Panc1 (cell line): ENCODE measurements at regions not wholly inside any gene's neighbourhood (a gene's known extent, or its start where the extent isn't known, plus 50 kb on each side); places are given as distances from the start of the nearest gene placed in this dataset.

ENCODE experiments used
- ATAC-seq: fragments of 200-7000 bp; cut with Tn5 transposase; 2 replicates; pipeline ENCODE4 v1.9.1; 2020; ENCODE audit warnings: mild to moderate bottlenecking, moderate library complexity
- BruUV-seq: library from RNA; stranded (reverse); fragments of 400-500 nt; replicated peaks from 2 replicates; lab custom pipeline; 2021; lab: Mats Ljungman, UMichigan
- CTCF ChIA-PET: fragments of 300-600 bp; sonication (Branson Sonifier 250); formaldehyde crosslinking; loops from one replicate; lab custom pipeline; 2022; ENCODE audit warnings: antibody characterized with exemption; lab: Charles Lee
- POLR2A ChIA-PET: fragments of 300-600 bp; sonication (Branson Sonifier 250); formaldehyde crosslinking; loops from one replicate; lab custom pipeline; 2022; ENCODE audit warnings: antibody characterized with exemption; lab: Charles Lee
- DNase-seq: peaks from one replicate; pipeline ENCODE4 v3.0.0-alpha.2; 2010; ENCODE audit warnings: low read depth, low spot score
- H3K27ac ChIP-seq: 2 replicates; pipeline ENCODE4 v1.5.1; 2011; ENCODE audit warnings: mild to moderate bottlenecking, low read length, inconsistent platforms
- H3K27me3 ChIP-seq: fragments of 200-500 bp; sonication (Bioruptor generic); 2 replicates; pipeline ENCODE4 v1.6.0; 2014; ENCODE audit warnings: low read length, inconsistent platforms; ENCODE audit not compliant: control insufficient read depth, insufficient read depth
- H3K36me3 ChIP-seq: fragments of 200-500 bp; sonication (Bioruptor generic); 2 replicates; pipeline ENCODE4 v1.5.1; 2014; ENCODE audit warnings: inconsistent platforms, mild to moderate bottlenecking, low read length, moderate library complexity; ENCODE audit not compliant: control insufficient read depth, insufficient read depth
- H3K4me1 ChIP-seq: 2 replicates; pipeline ENCODE4 v1.5.1; 2011; ENCODE audit warnings: inconsistent platforms, mild to moderate bottlenecking, low read length, moderate library complexity; ENCODE audit not compliant: control insufficient read depth, insufficient read depth
- H3K4me3 ChIP-seq, 2 experiments: 2 replicates each; pipeline ENCODE4 v1.5.1; 2011 to 2012; ENCODE audit warnings: low read depth in 2 of 2, low read length in 2 of 2, mild to moderate bottlenecking in 2 of 2, inconsistent platforms in 1 of 2, moderate library complexity in 1 of 2
- H3K9me3 ChIP-seq: fragments of 200-500 bp; sonication (Bioruptor generic); 2 replicates; pipeline ENCODE4 v1.5.1; 2014; ENCODE audit warnings: low read depth, mild to moderate bottlenecking, inconsistent platforms, low read length, moderate library complexity; ENCODE audit not compliant: control insufficient read depth, insufficient read depth
- CTCF ChIP-seq: fragments of 450-650 bp; IDR thresholded peaks from 2 replicates; pipeline ENCODE4 v1.5.1; 2017; ENCODE audit warnings: mild to moderate bottlenecking
- POLR2AphosphoS5 ChIP-seq: IDR thresholded peaks from 2 replicates; pipeline ENCODE4 v1.6.1; 2012; ENCODE audit warnings: mild to moderate bottlenecking, low read depth, low read length, moderate library complexity
- REST ChIP-seq, 2 experiments: IDR thresholded peaks; 2 replicates each; pipeline ENCODE4 v1.6.1; 2011 to 2012; ENCODE audit warnings: low read depth in 2 of 2, control low read depth in 1 of 2, low read length in 1 of 2, mild to moderate bottlenecking in 1 of 2, moderate library complexity in 1 of 2; ENCODE audit not compliant: insufficient read depth in 1 of 2
- SIN3A ChIP-seq: IDR thresholded peaks from 2 replicates; pipeline ENCODE4 v1.6.1; 2012; ENCODE audit warnings: low read depth, mild to moderate bottlenecking, low read length, moderate library complexity, borderline replicate concordance; ENCODE audit not compliant: insufficient read depth
- TCF7L2 ChIP-seq: IDR thresholded peaks from 2 replicates; pipeline ENCODE4 v1.6.1; 2011; ENCODE audit warnings: mild to moderate bottlenecking, low read depth, low read length, inconsistent platforms
- in situ Hi-C: cut with HindIII; loops from 2 replicates; pipeline ENCODE4 v1.10.0; 2016; ENCODE audit warnings: low sequenced_read_pairs, low pct_unique_long_range_greater_than_20kb
- intact Hi-C: fragments of 100-400 bp; cut with micrococcal nuclease; formaldehyde crosslinking; loops from one replicate; pipeline ENCODE4 v1.10.0; 2022; ENCODE audit not compliant: unreplicated experiment

- intact Hi-C loops: no loop called here
- CTCF ChIA-PET: no interaction called here
- Histone ChIP-seq H3K4me1 (no peaks in the 10 kb centered on the region), H3K4me3 (no peak overlapping the region), H3K36me3 (no peaks in the 10 kb centered on the region), H3K27me3 (no peaks in the 10 kb centered on the region), H3K9me3 (no peaks in the 10 kb centered on the region), H3K27ac (no peak overlapping the region)
- ATAC-seq: no peak
- TF ChIP-seq SIN3A: no peak
- no peak for TF ChIP-seq TCF7L2
- no peak for TF ChIP-seq CTCF
- no peak for TF ChIP-seq REST (IDR thresholded peaks at IDR 0.05; ENCODE audit: insufficient read depth in 1 of 2, low read depth in 2 of 2, low read length in 1 of 2)
- TF ChIP-seq POLR2AphosphoS5: no peak
- in situ Hi-C loops: no loop called here
- POLR2A ChIA-PET: no interaction called here
- no TSS peak for BruUV-seq
- no peak for DNase-seq
Observed at GRCh38 chr17:56098746-56099145, 54.5 kb upstream of the ANKFN1 start.

- intact Hi-C loops (no loop called here), in situ Hi-C loops (no loop called here)
- no peaks in the 10 kb centered on the region for H3K36me3 ChIP-seq
- BruUV-seq: no TSS peak
- DNase-seq (no peak), ATAC-seq (no peak)
- no peak overlapping the region for H3K27ac ChIP-seq
- TF ChIP-seq CTCF: no peak
- no peak for TF ChIP-seq SIN3A
- TF ChIP-seq POLR2AphosphoS5: no peak
- TF ChIP-seq REST (IDR thresholded peaks at IDR 0.05; ENCODE audit: insufficient read depth in 1 of 2, low read depth in 2 of 2, low read length in 1 of 2): no peak
- TF ChIP-seq TCF7L2: no peak
- CTCF ChIA-PET: no interaction called here
- no peaks in the 10 kb centered on the region for H3K27me3 ChIP-seq
- no peak overlapping the region for H3K4me3 ChIP-seq
- POLR2A ChIA-PET: no interaction called here
- H3K4me1 ChIP-seq: no peaks in the 10 kb centered on the region
- no peaks in the 10 kb centered on the region for H3K9me3 ChIP-seq
Observed at GRCh38 chr17:56099649-56100048, 53.6 kb upstream of the ANKFN1 start.
